ENCODE measurements at regions not wholly inside any gene's neighbourhood (a gene's known extent, or its start where the extent isn't known, plus 50 kb on each side); places are given as distances from the start of the nearest gene placed in this dataset.

- no peaks in the 10 kb centered on the region for H3K27me3 Mint-ChIP-seq
- ChIA-PET CTCF (no interaction called here), POLR2A (no interaction called here)
- intact Hi-C loops (cut with micrococcal nuclease), result no loop called here
- Histone ChIP-seq H3K4me1 (ENCODE audit: control insufficient read depth in 2 of 2, insufficient read depth in 2 of 2, low read length in 2 of 2) (no peaks in the 10 kb centered on the region), H3K79me2 (ENCODE audit: control insufficient read depth, insufficient read depth, low read length) (no peaks in the 10 kb centered on the region), H3K36me3 (replicated peaks in 1 of 2; ENCODE audit: control extremely low read depth in 1 of 2, control insufficient read depth in 1 of 2, extremely low read depth in 1 of 2, insufficient read depth in 2 of 2, low read length in 1 of 2) (no peaks in the 10 kb centered on the region), H3K27me3 (replicated peaks in 1 of 4; ENCODE audit: control extremely low read depth in 1 of 4, control insufficient read depth in 3 of 4, insufficient read depth in 4 of 4, low read length in 3 of 4) (no peaks in the 10 kb centered on the region), H3K9ac (ENCODE audit: low read length) (no peak overlapping the region), H2AFZ (ENCODE audit: insufficient read depth, low read depth, low read length, poor library complexity, severe bottlenecking) (no peak overlapping the region), H3K4me2 (replicated peaks; ENCODE audit: low read depth, low read length, poor library complexity, severe bottlenecking) (no peak overlapping the region), H4K20me1 (ENCODE audit: control insufficient read depth, insufficient read depth, low read length, poor library complexity, severe bottlenecking) (no peaks in the 10 kb centered on the region), H3K4me3 (ENCODE audit: control extremely low read depth in 1 of 5, extremely low read depth in 1 of 5, insufficient read depth in 1 of 5, low read depth in 2 of 5, low read length in 4 of 5) (no peak overlapping the region), H3K9me3 (ENCODE audit: control extremely low read depth in 1 of 3, control insufficient read depth in 2 of 3, insufficient read depth in 1 of 3, low read length in 2 of 3) (peaks cover 0 to 6% (median 0%) of the 10 kb centered on the region in 3 donors), H3K27ac (ENCODE audit: low read length in 2 of 2) (no peak overlapping the region)
- ATAC-seq (ENCODE audit: low read depth), result no peak
- no peaks in the 10 kb centered on the region for H3K9me3 Mint-ChIP-seq (ENCODE audit: insufficient read depth)
- no peak for DNase-seq
- H3K4me1 Mint-ChIP-seq, result no peaks in the 10 kb centered on the region
- WGBS (ENCODE audit: insufficient coverage), result 94% methylated on average over 3 of the region's 3 CpGs
- H3K4me3 Mint-ChIP-seq, result no peak overlapping the region
- H3K27ac Mint-ChIP-seq, result no peak overlapping the region
- no peak for TF ChIP-seq EZH2 (IDR thresholded peaks at IDR 0.05; ENCODE audit: borderline replicate concordance, insufficient read depth, low read depth, low read length, poor library complexity, severe bottlenecking)
- TF ChIP-seq CTCF (IDR thresholded peaks at IDR 0.05), result no peak
Observed at GRCh38 chr3:109392293-109392692, 54.9 kb upstream of the DPPA4 start.

GRCh38 chr3:109387621-109388020 lies 50.3 kb upstream of the DPPA4 start:
- no peak overlapping the region for H3K4me3 ChIP-seq (ENCODE audit: control extremely low read depth in 1 of 5, extremely low read depth in 1 of 5, insufficient read depth in 1 of 5, low read depth in 2 of 5, low read length in 4 of 5)
- ATAC-seq (ENCODE audit: low read depth) (no peak), DNase-seq (no peak)
- H3K9me3 Mint-ChIP-seq (ENCODE audit: insufficient read depth), result no peaks in the 10 kb centered on the region
- POLR2A ChIA-PET, result no interaction called here
- H3K27me3 ChIP-seq (replicated peaks in 1 of 4; ENCODE audit: control extremely low read depth in 1 of 4, control insufficient read depth in 3 of 4, insufficient read depth in 4 of 4, low read length in 3 of 4), result no peaks in the 10 kb centered on the region
- no CpG with 5 or more reads among the region's 1 CpG for WGBS (ENCODE audit: insufficient coverage)
- no peaks in the 10 kb centered on the region for H3K4me1 Mint-ChIP-seq
- H3K9me3 ChIP-seq (ENCODE audit: control extremely low read depth in 1 of 3, control insufficient read depth in 2 of 3, insufficient read depth in 1 of 3, low read length in 2 of 3), result no peaks in the 10 kb centered on the region
- H2AFZ ChIP-seq (ENCODE audit: insufficient read depth, low read depth, low read length, poor library complexity, severe bottlenecking), result no peak overlapping the region
- no peak overlapping the region for H3K27ac ChIP-seq (ENCODE audit: low read length in 2 of 2)
- no peak overlapping the region for H3K9ac ChIP-seq (ENCODE audit: low read length)
- no peaks in the 10 kb centered on the region for H3K27me3 Mint-ChIP-seq
- no peaks in the 10 kb centered on the region for H3K79me2 ChIP-seq (ENCODE audit: control insufficient read depth, insufficient read depth, low read length)
- H3K36me3 ChIP-seq (replicated peaks in 1 of 2; ENCODE audit: control extremely low read depth in 1 of 2, control insufficient read depth in 1 of 2, extremely low read depth in 1 of 2, insufficient read depth in 2 of 2, low read length in 1 of 2), result no peaks in the 10 kb centered on the region
- CTCF ChIA-PET, result no interaction called here
- H3K4me1 ChIP-seq (ENCODE audit: control insufficient read depth in 2 of 2, insufficient read depth in 2 of 2, low read length in 2 of 2), result no peaks in the 10 kb centered on the region
- no peak overlapping the region for H3K4me3 Mint-ChIP-seq
- no peak overlapping the region for H3K4me2 ChIP-seq (replicated peaks; ENCODE audit: low read depth, low read length, poor library complexity, severe bottlenecking)
- TF ChIP-seq CTCF (IDR thresholded peaks at IDR 0.05) (no peak), EZH2 (IDR thresholded peaks at IDR 0.05; ENCODE audit: borderline replicate concordance, insufficient read depth, low read depth, low read length, poor library complexity, severe bottlenecking) (no peak)
- no peaks in the 10 kb centered on the region for H4K20me1 ChIP-seq (ENCODE audit: control insufficient read depth, insufficient read depth, low read length, poor library complexity, severe bottlenecking)
- intact Hi-C loops (cut with micrococcal nuclease), result no loop called here
- no peak overlapping the region for H3K27ac Mint-ChIP-seq

Data from B cell (primary cell).